Body of pancreas (tissue), 4 donors: ENCODE measurements at regions not wholly inside any gene's neighbourhood (a gene's known extent, or its start where the extent isn't known, plus 50 kb on each side); places are given as distances from the start of the nearest gene placed in this dataset.

ENCODE experiments used
- ATAC-seq: fragments of 150-250 bp; one replicate; pipeline ENCODE4 v1.9.1; 2016
- DNase-seq, 4 donors: peaks; one replicate each; pipeline ENCODE4 v3.0.0-alpha.2; 2019
- H3K27ac ChIP-seq, 4 donors: fragments of 200-600 bp; sonication (generic); 1 replicate in 3 of 4; 2 replicates in 1 of 4; pipeline versions ENCODE4 v1.5.1 to v1.6.1; 2016 to 2019; ENCODE audit warnings: mild to moderate bottlenecking in 1 of 4, mixed read lengths in 1 of 4, moderate library complexity in 1 of 4
- H3K27me3 ChIP-seq, 2 donors: fragments of 200-600 bp; sonication (generic); one replicate each; pipeline ENCODE4 v1.6.0; 2016; ENCODE audit warnings: mild to moderate bottlenecking in 1 of 2
- H3K36me3 ChIP-seq, 2 donors: fragments of 200-600 bp; sonication (generic); replicated peaks in 1 of 2; 2 replicates each; pipeline ENCODE4 v1.5.1; 2016; ENCODE audit warnings: low read depth in 2 of 2; ENCODE audit not compliant: insufficient read depth in 1 of 2
- H3K4me1 ChIP-seq: fragments of 200-600 bp; sonication (generic); one replicate; pipeline ENCODE4 v1.6.0; 2016
- H3K4me3 ChIP-seq, 2 donors: fragments of 200-600 bp; sonication (generic); 1 replicate in 1 of 2; 2 replicates in 1 of 2; pipeline ENCODE4 v1.5.1; 2016 to 2019
- H3K9me3 ChIP-seq, 3 donors: fragments of 200-600 bp; sonication (generic); 1 replicate in 2 of 3; 2 replicates in 1 of 3; pipeline ENCODE4 v1.5.1; 2016
- CTCF ChIP-seq, 7 experiments: fragments of 450-650 bp in 4 of 7; fragments of 200-600 bp in 3 of 7; sonication (generic) in 3 of 7; IDR thresholded peaks; one replicate each; pipeline ENCODE4 v1.5.1; 2016 to 2019; ENCODE audit warnings: antibody characterized with exemption in 7 of 7
- POLR2A ChIP-seq, 3 donors: fragments of 450-650 bp; IDR thresholded peaks; one replicate each; pipeline ENCODE4 v1.6.1; 2016; ENCODE audit warnings: antibody characterized with exemption in 3 of 3, mild to moderate bottlenecking in 2 of 3
- WGBS, 2 donors: methylation state at CpG; one replicate each; pipeline ENCODE4 v1.1.5; 2017; 5-methylcytosine and 5-hydroxymethylcytosine counted together
- intact Hi-C: fragments of 100-400 bp; cut with DNase I; formaldehyde crosslinking; loops from one replicate; pipeline ENCODE4 v1.15.1; 2023

- Histone ChIP-seq H3K9me3 (no peaks in the 10 kb centered on the region), H3K4me1 (no peaks in the 10 kb centered on the region), H3K4me3 (no peak overlapping the region), H3K36me3 (no peaks in the 10 kb centered on the region), H3K27ac (no peak overlapping the region), H3K27me3 (no peaks in the 10 kb centered on the region)
- WGBS, 2 donors, result 88 to 90% methylated on average over 2 of the region's 2 CpGs
- no peak for TF ChIP-seq CTCF (IDR thresholded peaks at IDR 0.05)
- no peak for TF ChIP-seq POLR2A (IDR thresholded peaks at IDR 0.05)
- ATAC-seq (no peak), DNase-seq (no peak)
- intact Hi-C loops, result no loop called here
Observed at GRCh38 chr16:87209808-87210512, 107.2 kb downstream of the C16orf95 start.

GRCh38 chr16:87210894-87211293, 106.3 kb downstream of the C16orf95 start:
- H3K9me3 ChIP-seq, result no peaks in the 10 kb centered on the region
- no peak overlapping the region for H3K4me3 ChIP-seq
- no peaks in the 10 kb centered on the region for H3K4me1 ChIP-seq
- intact Hi-C loops, result no loop called here
- WGBS, 2 donors, result 80 to 88% methylated on average over 4 of the region's 4 CpGs
- no peaks in the 10 kb centered on the region for H3K27me3 ChIP-seq
- DNase-seq, result no peak
- no peak for ATAC-seq
- H3K27ac ChIP-seq, result no peak overlapping the region
- TF ChIP-seq CTCF (IDR thresholded peaks at IDR 0.05) (no peak), POLR2A (IDR thresholded peaks at IDR 0.05) (no peak)
- H3K36me3 ChIP-seq, result no peaks in the 10 kb centered on the region

GRCh38 chr16:87212026-87212425, 105.2 kb downstream of the C16orf95 start:
- ATAC-seq (no peak), DNase-seq (no peak)
- 75 to 78% methylated on average over 5 to 6 of the region's 6 CpGs for WGBS, 2 donors
- no peaks in the 10 kb centered on the region for H3K27me3 ChIP-seq
- no peaks in the 10 kb centered on the region for H3K4me1 ChIP-seq
- H3K27ac ChIP-seq, result no peak overlapping the region
- TF ChIP-seq POLR2A (IDR thresholded peaks at IDR 0.05), result no peak
- TF ChIP-seq CTCF (IDR thresholded peaks at IDR 0.05), result no peak
- intact Hi-C loops, result no loop called here
- no peaks in the 10 kb centered on the region for H3K36me3 ChIP-seq
- no peaks in the 10 kb centered on the region for H3K9me3 ChIP-seq
- H3K4me3 ChIP-seq, result no peak overlapping the region

- Histone ChIP-seq H3K27me3 (no peaks in the 10 kb centered on the region), H3K27ac (no peak overlapping the region), H3K4me1 (no peaks in the 10 kb centered on the region), H3K9me3 (no peaks in the 10 kb centered on the region), H3K4me3 (no peak overlapping the region), H3K36me3 (no peaks in the 10 kb centered on the region)
- 91 to 92% methylated on average over 6 of the region's 6 CpGs for WGBS, 2 donors
- DNase-seq, result no peak
- intact Hi-C loops, result no loop called here
- ATAC-seq, result no peak
- TF ChIP-seq POLR2A (IDR thresholded peaks at IDR 0.05), result no peak
- no peak for TF ChIP-seq CTCF (IDR thresholded peaks at IDR 0.05)
Observed at GRCh38 chr16:87213536-87213935, 103.7 kb downstream of the C16orf95 start.
